SK-N-SH (cell line): ENCODE measurements at regions not wholly inside any gene's neighbourhood (a gene's known extent, or its start where the extent isn't known, plus 50 kb on each side); places are given as distances from the start of the nearest gene placed in this dataset.

Experiments used
- CTCF ChIA-PET: fragments of 300-600, 350-600 bp; formaldehyde crosslinking; extraction: SDS; loops from one replicate; lab custom pipeline; 2021; lab: Yijun Ruan, JAX
- POLR2A ChIA-PET: fragments of 350-600 bp; sonication (Branson Sonifier 250); formaldehyde crosslinking; extraction: SDS; loops from one replicate; lab custom pipeline; 2020; ENCODE audit warnings: antibody characterized with exemption, inconsistent platforms; lab: Yijun Ruan, JAX
- DNase-seq: peaks from one replicate; pipeline ENCODE4 v3.0.0; 2012
- H2AFZ ChIP-seq: fragments of 200-600 bp; sonication (generic); 2 replicates; pipeline ENCODE4 v1.8.1; 2016; ENCODE audit warnings: antibody characterized with exemption, mild to moderate bottlenecking, low read depth
- H3F3A ChIP-seq: fragments of 200-600 bp; sonication (generic); replicated peaks from 2 replicates; pipeline ENCODE3; 2016; ENCODE audit warnings: antibody characterized with exemption, mild to moderate bottlenecking; ENCODE audit not compliant: insufficient read depth
- H3K27ac ChIP-seq, 2 experiments: fragments of 200-500 bp in 1 of 2; fragments of 200-600 bp in 1 of 2; sonication (Bioruptor generic) in 1 of 2; sonication (generic), shearing (Covaris generic) in 1 of 2; 2 replicates each; pipeline versions ENCODE4 v1.5.1 to v1.6.1; 2014 to 2016; ENCODE audit warnings: low read depth in 2 of 2, inconsistent platforms in 1 of 2, low read length in 1 of 2, mild to moderate bottlenecking in 1 of 2, mixed read lengths in 1 of 2
- H3K27me3 ChIP-seq: fragments of 200-600 bp; sonication (generic), shearing (Covaris generic); 2 replicates; pipeline ENCODE4 v1.6.1; 2016; ENCODE audit warnings: mixed run types; ENCODE audit not compliant: insufficient read depth
- H3K36me3 ChIP-seq, 2 experiments: fragments of 200-500 bp in 1 of 2; fragments of 200-600 bp in 1 of 2; sonication (Bioruptor generic) in 1 of 2; sonication (generic) in 1 of 2; replicated peaks in 1 of 2; 2 replicates each; pipeline versions ENCODE3 to v1.5.1; 2014 to 2016; ENCODE audit warnings: low read length in 1 of 2, mild to moderate bottlenecking in 1 of 2; ENCODE audit not compliant: insufficient read depth in 2 of 2, control insufficient read depth in 1 of 2
- H3K4me1 ChIP-seq, 2 experiments: fragments of 200-500 bp in 1 of 2; fragments of 200-600 bp in 1 of 2; sonication (Bioruptor generic) in 1 of 2; sonication (generic), shearing (Covaris generic) in 1 of 2; 2 replicates each; pipeline versions ENCODE4 v1.5.1 to v1.6.1; 2014 to 2016; ENCODE audit warnings: low read depth in 1 of 2, low read length in 1 of 2, mixed run types in 1 of 2; ENCODE audit not compliant: insufficient read depth in 2 of 2, control insufficient read depth in 1 of 2
- H3K4me2 ChIP-seq: fragments of 200-600 bp; sonication (generic), shearing (Covaris generic); 2 replicates; pipeline ENCODE4 v1.6.1; 2017; ENCODE audit warnings: mixed run types
- H3K4me3 ChIP-seq, 2 experiments: fragments of 200-500 bp in 1 of 2; fragments of 200-600 bp in 1 of 2; sonication (Bioruptor generic) in 1 of 2; sonication (generic), shearing (Covaris generic) in 1 of 2; 2 replicates each; pipeline versions ENCODE4 v1.5.1 to v1.8.1; 2014 to 2016; ENCODE audit warnings: low read depth in 2 of 2, inconsistent platforms in 1 of 2, low read length in 1 of 2, mild to moderate bottlenecking in 1 of 2, mixed read lengths in 1 of 2, moderate library complexity in 1 of 2
- H3K79me2 ChIP-seq: fragments of 200-600 bp; sonication (generic); 2 replicates; pipeline ENCODE4 v1.8.1; 2017; ENCODE audit warnings: mild to moderate bottlenecking; ENCODE audit not compliant: insufficient read depth
- H3K9ac ChIP-seq: fragments of 200-600 bp; sonication (generic); 2 replicates; pipeline ENCODE4 v1.6.1; 2017; ENCODE audit warnings: mixed run types
- H3K9me2 ChIP-seq: fragments of 200-600 bp; sonication (generic); 2 replicates; pipeline ENCODE4 v1.6.1; 2017; ENCODE audit warnings: mixed run types
- H3K9me3 ChIP-seq: fragments of 200-600 bp; sonication (generic); 2 replicates; pipeline ENCODE4 v1.6.1; 2017; ENCODE audit warnings: mixed run types, mild to moderate bottlenecking, moderate library complexity
- H4K20me1 ChIP-seq: fragments of 200-600 bp; sonication (generic); 2 replicates; pipeline ENCODE4 v1.6.1; 2017; ENCODE audit warnings: mild to moderate bottlenecking, mixed run types; ENCODE audit not compliant: insufficient read depth
- CHD2 ChIP-seq: fragments of 150-350 bp; IDR thresholded peaks from 2 replicates; pipeline ENCODE4 v1.6.1; 2018; ENCODE audit warnings: low read length; ENCODE audit not compliant: partially characterized antibody
- FOXM1 ChIP-seq: IDR thresholded peaks from 2 replicates; pipeline ENCODE4 v1.4.0; 2012; ENCODE audit warnings: low read depth, mild to moderate bottlenecking
- GATA2 ChIP-seq: sonication (generic); formaldehyde crosslinking; IDR thresholded peaks from 2 replicates; pipeline ENCODE4 v1.5.0; 2020; ENCODE audit warnings: mild to moderate bottlenecking, missing genetic modification reagents
- JUND ChIP-seq: IDR thresholded peaks from 2 replicates; pipeline ENCODE4 v1.4.0; 2012
- MEF2A ChIP-seq: IDR thresholded peaks from 2 replicates; pipeline ENCODE4 v1.4.0; 2012; ENCODE audit warnings: low read depth, borderline replicate concordance
- POLR2AphosphoS5 ChIP-seq: IDR thresholded peaks from 2 replicates; pipeline ENCODE4 v1.6.1; 2012; ENCODE audit warnings: low read depth, low read length
- RCOR1 ChIP-seq: fragments of 150-350 bp; IDR thresholded peaks from 2 replicates; pipeline ENCODE4 v1.6.1; 2017; ENCODE audit warnings: antibody characterized with exemption, low read length
- SIN3A ChIP-seq: IDR thresholded peaks from 2 replicates; pipeline ENCODE4 v1.6.1; 2012; ENCODE audit warnings: low read depth, mild to moderate bottlenecking, low read length, moderate library complexity, borderline replicate concordance
- SMC3 ChIP-seq: IDR thresholded peaks from 2 replicates; pipeline ENCODE4 v1.6.1; 2012; ENCODE audit warnings: low read depth, low read length, improper control_type of control experiment
- TCF12 ChIP-seq: IDR thresholded peaks from 2 replicates; pipeline ENCODE4 v1.4.0; 2012
- TEAD4 ChIP-seq: IDR thresholded peaks from 2 replicates; pipeline ENCODE4 v1.4.0; 2012; ENCODE audit warnings: mild to moderate bottlenecking, borderline replicate concordance; ENCODE audit not compliant: insufficient read depth
- whole genome bisulfite sequencing: methylation state at CpG from one replicate; pipeline ENCODE4 v1.1.6; 2017; ENCODE audit warnings: low lambda C conversion rate; 5-methylcytosine and 5-hydroxymethylcytosine counted together
- TF ChIP-seq, protein P1 (sequence below): IDR thresholded peaks from 2 replicates; pipeline ENCODE4 v1.4.0; 2012; ENCODE audit warnings: low read depth
- TF ChIP-seq, protein P2 (sequence below): fragments of 150-350 bp; IDR thresholded peaks from 2 replicates; pipeline ENCODE4 v1.6.1; 2017; ENCODE audit warnings: antibody characterized with exemption, low read length, low read depth, borderline replicate concordance

DNA sequence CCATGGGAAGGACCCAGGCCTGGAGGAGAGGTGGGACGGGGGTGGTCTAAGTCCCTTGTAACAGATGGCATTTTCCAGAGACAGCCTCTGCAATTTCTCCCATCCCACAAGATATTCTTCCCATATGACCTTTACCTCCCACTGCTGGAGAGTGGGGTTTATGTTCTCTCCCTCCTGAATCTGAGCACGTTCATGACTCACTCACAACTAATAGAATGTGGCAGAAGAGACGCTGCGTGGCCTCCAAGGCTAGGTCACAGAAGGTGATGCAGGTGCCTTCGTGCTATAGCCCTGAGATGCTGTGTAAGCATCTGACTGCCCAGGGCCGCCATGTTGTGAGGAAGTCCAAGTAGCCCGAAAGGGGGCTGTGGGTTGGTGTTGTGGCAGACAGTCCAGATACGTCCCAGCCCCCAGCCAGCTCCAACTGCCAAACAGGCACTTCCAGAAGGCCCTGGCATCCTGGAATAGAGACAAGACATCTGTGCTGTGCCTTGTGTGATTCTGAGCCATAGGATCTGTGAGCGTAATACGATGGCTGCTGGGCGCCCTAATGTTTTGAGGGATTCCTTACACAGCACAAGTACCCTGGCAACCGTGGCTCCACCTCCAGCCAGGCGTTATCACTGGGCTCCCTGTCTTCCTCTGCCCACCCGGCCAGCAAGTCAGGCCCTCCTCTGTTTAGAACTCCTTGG, 56.1 kb upstream of the NCOR2 start:
- no peak overlapping the region for H3K9ac ChIP-seq
- ChIA-PET CTCF (no interaction called here), POLR2A (no interaction called here)
- no peaks in the 10 kb centered on the region for H3K36me3 ChIP-seq
- no peak for DNase-seq
- H3K9me2 ChIP-seq, result no peaks in the 10 kb centered on the region
- H3K9me3 ChIP-seq, result no peaks in the 10 kb centered on the region
- no peak overlapping the region for H3K27ac ChIP-seq
- H3K4me3 ChIP-seq, result no peak overlapping the region
- H4K20me1 ChIP-seq, result no peaks in the 10 kb centered on the region
- WGBS, result 85% methylated on average over 8 of the region's 14 CpGs
- no peak overlapping the region for H3K4me2 ChIP-seq
- TF ChIP-seq CHD2 (no peak), POLR2AphosphoS5 (no peak), JUND (no peak), FOXM1 (no peak), SIN3A (no peak), SMC3 (no peak), MEF2A (no peak)
- TF ChIP-seq, protein P1, sequence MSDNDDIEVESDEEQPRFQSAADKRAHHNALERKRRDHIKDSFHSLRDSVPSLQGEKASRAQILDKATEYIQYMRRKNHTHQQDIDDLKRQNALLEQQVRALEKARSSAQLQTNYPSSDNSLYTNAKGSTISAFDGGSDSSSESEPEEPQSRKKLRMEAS, result no peak
- TF ChIP-seq, protein P2, sequence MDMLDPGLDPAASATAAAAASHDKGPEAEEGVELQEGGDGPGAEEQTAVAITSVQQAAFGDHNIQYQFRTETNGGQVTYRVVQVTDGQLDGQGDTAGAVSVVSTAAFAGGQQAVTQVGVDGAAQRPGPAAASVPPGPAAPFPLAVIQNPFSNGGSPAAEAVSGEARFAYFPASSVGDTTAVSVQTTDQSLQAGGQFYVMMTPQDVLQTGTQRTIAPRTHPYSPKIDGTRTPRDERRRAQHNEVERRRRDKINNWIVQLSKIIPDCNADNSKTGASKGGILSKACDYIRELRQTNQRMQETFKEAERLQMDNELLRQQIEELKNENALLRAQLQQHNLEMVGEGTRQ, result no peak
- H3K79me2 ChIP-seq, result no peaks in the 10 kb centered on the region
- no peak overlapping the region for H2AFZ ChIP-seq
- no peaks in the 10 kb centered on the region for H3F3A ChIP-seq
- H3K4me1 ChIP-seq, result peaks cover 0 to 7% of the 10 kb centered on the region in 2 experiments; a peak in 1 of 4 replicates
- no peaks in the 10 kb centered on the region for H3K27me3 ChIP-seq

DNA sequence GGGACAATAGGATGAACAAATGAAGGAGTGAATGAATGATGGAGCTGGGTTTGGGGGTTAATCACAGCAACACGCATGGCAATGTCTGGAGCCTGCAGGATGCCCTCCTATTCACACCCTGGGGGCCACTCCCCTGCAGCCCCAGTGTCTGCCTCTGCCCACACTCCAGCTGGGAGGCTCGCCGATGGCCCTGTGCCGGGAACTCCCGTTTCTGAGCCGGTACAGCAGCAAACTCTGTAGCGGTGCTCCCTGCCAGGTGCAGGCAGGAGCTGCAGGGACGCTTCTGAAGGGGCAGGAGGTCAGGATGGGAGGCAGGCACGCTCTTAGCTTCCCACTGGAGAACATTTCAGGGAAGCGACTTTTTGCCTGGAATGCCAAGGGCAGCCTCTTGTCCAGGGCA, 55.4 kb upstream of the NCOR2 start:
- Histone ChIP-seq H3K4me3 (no peak overlapping the region), H3K27ac (no peak overlapping the region), H3K79me2 (no peaks in the 10 kb centered on the region), H3F3A (no peaks in the 10 kb centered on the region), H3K9me3 (no peaks in the 10 kb centered on the region), H3K36me3 (no peaks in the 10 kb centered on the region), H3K4me2 (no peak overlapping the region), H3K4me1 (peaks cover 0 to 11% of the 10 kb centered on the region in 2 experiments; a peak in 1 of 4 replicates), H4K20me1 (no peaks in the 10 kb centered on the region), H3K27me3 (no peaks in the 10 kb centered on the region), H3K9ac (no peak overlapping the region), H3K9me2 (no peaks in the 10 kb centered on the region), H2AFZ (no peak overlapping the region)
- POLR2A ChIA-PET, result no interaction called here
- DNase-seq, result no peak
- TF ChIP-seq TEAD4 (no peak), GATA2 (CRISPR knock-in tag) (no peak), RCOR1 (no peak), TCF12 (no peak)
- 92% methylated on average over 6 of the region's 10 CpGs for WGBS
- CTCF ChIA-PET, result interaction anchor here (0.8 to 1.0 kb wide), 2 partner anchors 28 to 149 kb away, joined by 3 read pairs; no protein-coding TSS in a partner anchor
